ENCODE measurements at regions not wholly inside any gene's neighbourhood (a gene's known extent, or its start where the extent isn't known, plus 50 kb on each side); places are given as distances from the start of the nearest gene placed in this dataset.

GRCh38 chr9:28056466-28056865 lies 483.2 kb upstream of the C9orf72 start:
- H3K9ac ChIP-seq (ENCODE audit: extremely low read depth, low read length, poor library complexity, severe bottlenecking) = no peak overlapping the region

DNA sequence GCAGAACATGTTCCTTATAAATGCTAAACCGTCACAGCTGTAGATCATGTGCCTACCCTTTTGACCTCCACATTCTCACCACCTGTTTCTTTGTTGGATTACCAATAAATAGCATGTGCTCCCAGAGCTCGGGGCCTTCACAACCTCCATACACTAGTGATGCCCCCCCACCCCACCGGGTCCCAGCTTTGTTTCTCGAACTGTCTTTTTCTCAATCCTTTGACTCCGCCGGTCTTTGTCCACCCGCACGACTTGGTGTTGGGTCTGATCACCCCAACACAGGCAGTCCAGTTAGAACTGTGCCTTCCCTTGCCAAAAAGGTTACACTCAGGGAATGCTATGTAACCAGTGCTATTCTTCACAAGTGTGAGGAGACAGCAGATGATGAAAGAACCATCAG lies 485.9 kb upstream of the C9orf72 start:
- TF ChIP-seq, protein P1, sequence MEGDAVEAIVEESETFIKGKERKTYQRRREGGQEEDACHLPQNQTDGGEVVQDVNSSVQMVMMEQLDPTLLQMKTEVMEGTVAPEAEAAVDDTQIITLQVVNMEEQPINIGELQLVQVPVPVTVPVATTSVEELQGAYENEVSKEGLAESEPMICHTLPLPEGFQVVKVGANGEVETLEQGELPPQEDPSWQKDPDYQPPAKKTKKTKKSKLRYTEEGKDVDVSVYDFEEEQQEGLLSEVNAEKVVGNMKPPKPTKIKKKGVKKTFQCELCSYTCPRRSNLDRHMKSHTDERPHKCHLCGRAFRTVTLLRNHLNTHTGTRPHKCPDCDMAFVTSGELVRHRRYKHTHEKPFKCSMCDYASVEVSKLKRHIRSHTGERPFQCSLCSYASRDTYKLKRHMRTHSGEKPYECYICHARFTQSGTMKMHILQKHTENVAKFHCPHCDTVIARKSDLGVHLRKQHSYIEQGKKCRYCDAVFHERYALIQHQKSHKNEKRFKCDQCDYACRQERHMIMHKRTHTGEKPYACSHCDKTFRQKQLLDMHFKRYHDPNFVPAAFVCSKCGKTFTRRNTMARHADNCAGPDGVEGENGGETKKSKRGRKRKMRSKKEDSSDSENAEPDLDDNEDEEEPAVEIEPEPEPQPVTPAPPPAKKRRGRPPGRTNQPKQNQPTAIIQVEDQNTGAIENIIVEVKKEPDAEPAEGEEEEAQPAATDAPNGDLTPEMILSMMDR (conservative IDR thresholded peaks at IDR 0.05) = no peak
- Histone ChIP-seq H3K9ac (ENCODE audit: extremely low read depth, low read length, poor library complexity, severe bottlenecking) (no peak overlapping the region), H3K4me1 (ENCODE audit: control insufficient read depth, insufficient read depth, low read length) (no peaks in the 10 kb centered on the region), H3K36me3 (ENCODE audit: control insufficient read depth, insufficient read depth, low read length) (no peaks in the 10 kb centered on the region), H3K27me3 (ENCODE audit: control insufficient read depth, insufficient read depth, low read length, poor library complexity, severe bottlenecking) (no peaks in the 10 kb centered on the region), H3K4me3 (ENCODE audit: low read length) (no peak overlapping the region), H3K9me3 (ENCODE audit: control insufficient read depth, low read length) (peaks cover 10% of the 10 kb centered on the region), H3K27ac (ENCODE audit: low read depth, low read length) (no peak overlapping the region)
- H3K27me3 Mint-ChIP-seq (ENCODE audit: insufficient read depth) = peaks cover 5% of the 10 kb centered on the region
- no peak overlapping the region for H3K27ac Mint-ChIP-seq
- no peak overlapping the region for H3K4me3 Mint-ChIP-seq
- 93 to 95% methylated on average over 5 to 8 of the region's 8 CpGs for WGBS, 2 experiments (ENCODE audit: insufficient coverage in 1 of 2, insufficient read length in 1 of 2)
- H3K9me3 Mint-ChIP-seq = peaks cover 7% of the 10 kb centered on the region
- peaks cover 6% of the 10 kb centered on the region for H3K4me1 Mint-ChIP-seq
- no peak for DNase-seq
- H3K36me3 Mint-ChIP-seq (ENCODE audit: low read depth) = no peaks in the 10 kb centered on the region

More at GRCh38 chr9:28056466-28056865, 483.2 kb upstream of the C9orf72 start:
- DNase-seq = no peak
- no peaks in the 10 kb centered on the region for H3K36me3 Mint-ChIP-seq (ENCODE audit: low read depth)
- H3K4me1 ChIP-seq (ENCODE audit: control insufficient read depth, insufficient read depth, low read length) = peaks cover 5% of the 10 kb centered on the region
- H3K27ac ChIP-seq (ENCODE audit: low read depth, low read length) = no peak overlapping the region
- peaks cover 10% of the 10 kb centered on the region for H3K9me3 ChIP-seq (ENCODE audit: control insufficient read depth, low read length)
- peaks cover 22% of the 10 kb centered on the region for H3K4me1 Mint-ChIP-seq
- TF ChIP-seq, protein P1 (conservative IDR thresholded peaks at IDR 0.05) = no peak
- no peak overlapping the region for H3K27ac Mint-ChIP-seq
- 92 to 100% methylated on average over 1 of the region's 1 CpG for WGBS, 2 experiments (ENCODE audit: insufficient coverage in 1 of 2, insufficient read length in 1 of 2)
- H3K4me3 ChIP-seq (ENCODE audit: low read length) = no peak overlapping the region
- H3K36me3 ChIP-seq (ENCODE audit: control insufficient read depth, insufficient read depth, low read length) = no peaks in the 10 kb centered on the region
- H3K9me3 Mint-ChIP-seq = peaks cover 7% of the 10 kb centered on the region
- H3K4me3 Mint-ChIP-seq = no peak overlapping the region
- no peaks in the 10 kb centered on the region for H3K27me3 ChIP-seq (ENCODE audit: control insufficient read depth, insufficient read depth, low read length, poor library complexity, severe bottlenecking)
- peaks cover 2% of the 10 kb centered on the region for H3K27me3 Mint-ChIP-seq (ENCODE audit: insufficient read depth)

DNA sequence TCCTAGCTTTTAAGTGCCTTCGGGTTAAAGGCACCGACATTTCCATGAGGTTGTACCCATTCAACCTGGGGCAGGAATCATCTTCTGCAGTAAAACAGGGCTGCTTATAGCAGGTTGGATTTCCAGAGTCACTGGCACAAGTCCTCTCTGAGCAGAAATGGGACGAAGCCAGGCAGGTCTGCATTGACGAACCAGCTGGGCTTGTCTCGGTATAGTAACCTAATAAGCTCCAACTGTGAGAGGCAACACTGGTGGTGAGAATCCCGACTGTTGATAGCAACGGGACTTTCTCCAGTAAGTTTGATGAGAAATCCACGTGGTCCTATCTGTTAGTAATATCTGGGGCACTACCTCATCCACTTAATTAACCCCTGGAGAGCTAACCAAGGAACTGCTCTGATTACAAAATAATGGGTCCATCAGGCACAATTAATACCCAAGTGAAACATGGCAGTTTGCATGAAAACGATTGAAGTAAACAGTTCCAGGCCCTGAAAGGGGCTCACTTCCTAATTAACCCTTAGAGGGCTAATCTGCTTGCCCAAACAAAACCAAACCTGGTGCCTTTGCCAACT lies 491.0 kb upstream of the C9orf72 start:
- Histone ChIP-seq H3K9me3 (ENCODE audit: control insufficient read depth, low read length) (no peaks in the 10 kb centered on the region), H3K4me3 (ENCODE audit: low read length) (no peak overlapping the region), H3K36me3 (ENCODE audit: control insufficient read depth, insufficient read depth, low read length) (no peaks in the 10 kb centered on the region), H3K27ac (ENCODE audit: low read depth, low read length) (no peak overlapping the region), H3K4me1 (ENCODE audit: control insufficient read depth, insufficient read depth, low read length) (no peaks in the 10 kb centered on the region), H3K27me3 (ENCODE audit: control insufficient read depth, insufficient read depth, low read length, poor library complexity, severe bottlenecking) (no peaks in the 10 kb centered on the region), H3K9ac (ENCODE audit: extremely low read depth, low read length, poor library complexity, severe bottlenecking) (no peak overlapping the region)
- Mint-ChIP-seq H3K27me3 (ENCODE audit: insufficient read depth) (peaks cover 3% of the 10 kb centered on the region), H3K4me3 (no peak overlapping the region), H3K27ac (no peak overlapping the region), H3K9me3 (peaks cover under 1% of the 10 kb centered on the region), H3K4me1 (peaks cover 6% of the 10 kb centered on the region), H3K36me3 (ENCODE audit: low read depth) (no peaks in the 10 kb centered on the region)
- no peak for DNase-seq
- 87 to 94% methylated on average over 8 to 9 of the region's 9 CpGs for WGBS, 2 experiments (ENCODE audit: insufficient coverage in 1 of 2, insufficient read length in 1 of 2)
- TF ChIP-seq, protein P1 (conservative IDR thresholded peaks at IDR 0.05) = no peak
